ENCODE measurements at regions not wholly inside any gene's neighbourhood (a gene's known extent, or its start where the extent isn't known, plus 50 kb on each side); places are given as distances from the start of the nearest gene placed in this dataset.

DNA sequence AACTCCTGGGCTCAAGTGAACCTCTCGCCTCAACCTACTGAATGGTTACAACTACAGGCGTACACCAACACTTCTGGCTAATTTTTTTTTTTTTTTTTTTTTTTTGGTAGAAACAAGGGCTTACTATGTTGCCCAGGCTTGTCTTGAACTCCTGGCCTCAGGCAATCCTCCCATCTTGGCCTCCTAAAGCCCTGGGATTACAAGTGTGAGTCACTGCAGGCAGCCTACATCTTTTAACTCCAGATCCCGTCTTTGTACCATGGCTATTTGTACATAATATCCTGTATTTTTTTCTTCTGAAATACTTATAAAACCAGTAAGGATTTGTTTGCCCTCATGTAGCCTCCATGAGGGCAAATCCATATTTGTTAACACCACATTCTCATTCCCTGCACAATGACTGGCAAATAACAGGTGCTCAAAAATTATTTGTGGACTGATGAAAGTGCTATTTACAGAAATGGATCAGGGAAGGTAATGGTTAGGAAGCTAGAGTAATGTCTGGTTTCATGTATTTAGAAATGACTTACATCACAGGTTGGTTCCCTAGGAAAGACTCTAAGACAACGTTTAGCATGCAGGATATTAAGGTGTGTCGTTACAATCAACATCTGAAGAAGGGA, 51.9 kb upstream of the POU5F2 start:
- no peak for DNase-seq
- H3K9me3 ChIP-seq = no peaks in the 10 kb centered on the region
- no peaks in the 10 kb centered on the region for H3K27me3 ChIP-seq
- H3K36me3 ChIP-seq = no peaks in the 10 kb centered on the region
- TF ChIP-seq, protein P1, sequence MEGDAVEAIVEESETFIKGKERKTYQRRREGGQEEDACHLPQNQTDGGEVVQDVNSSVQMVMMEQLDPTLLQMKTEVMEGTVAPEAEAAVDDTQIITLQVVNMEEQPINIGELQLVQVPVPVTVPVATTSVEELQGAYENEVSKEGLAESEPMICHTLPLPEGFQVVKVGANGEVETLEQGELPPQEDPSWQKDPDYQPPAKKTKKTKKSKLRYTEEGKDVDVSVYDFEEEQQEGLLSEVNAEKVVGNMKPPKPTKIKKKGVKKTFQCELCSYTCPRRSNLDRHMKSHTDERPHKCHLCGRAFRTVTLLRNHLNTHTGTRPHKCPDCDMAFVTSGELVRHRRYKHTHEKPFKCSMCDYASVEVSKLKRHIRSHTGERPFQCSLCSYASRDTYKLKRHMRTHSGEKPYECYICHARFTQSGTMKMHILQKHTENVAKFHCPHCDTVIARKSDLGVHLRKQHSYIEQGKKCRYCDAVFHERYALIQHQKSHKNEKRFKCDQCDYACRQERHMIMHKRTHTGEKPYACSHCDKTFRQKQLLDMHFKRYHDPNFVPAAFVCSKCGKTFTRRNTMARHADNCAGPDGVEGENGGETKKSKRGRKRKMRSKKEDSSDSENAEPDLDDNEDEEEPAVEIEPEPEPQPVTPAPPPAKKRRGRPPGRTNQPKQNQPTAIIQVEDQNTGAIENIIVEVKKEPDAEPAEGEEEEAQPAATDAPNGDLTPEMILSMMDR (IDR thresholded peaks at IDR 0.05; ENCODE audit: low read depth, low read length) = no peak
- no peak overlapping the region for H3K4me3 ChIP-seq (ENCODE audit: low read depth, low read length)
- H3K4me1 ChIP-seq = peaks cover 3% of the 10 kb centered on the region; the same call in 1 of the 2 replicates

DNA sequence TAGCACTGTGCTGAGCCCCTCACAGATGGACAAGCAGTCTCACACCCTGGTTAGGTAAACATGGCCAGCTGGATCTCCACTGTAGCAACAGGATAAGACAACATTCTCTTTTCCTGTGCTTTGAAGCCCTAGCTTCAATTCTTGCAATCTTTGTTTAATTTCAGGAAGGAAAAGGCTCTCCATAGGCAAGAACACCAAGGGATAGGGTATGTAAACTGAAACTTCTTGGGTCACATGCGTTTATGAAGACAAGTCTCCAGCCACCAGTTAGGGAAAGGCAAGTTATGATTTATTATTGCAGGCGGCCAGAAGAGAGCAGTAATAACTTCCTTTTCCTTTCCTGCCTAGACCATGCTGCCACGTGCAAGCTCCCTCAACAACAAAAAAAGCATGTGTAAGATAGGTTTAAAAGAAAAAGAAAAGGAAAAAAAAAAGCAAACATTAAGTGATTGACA, 50.1 kb upstream of the POU5F2 start:
- Histone ChIP-seq H3K4me3 (ENCODE audit: low read depth, low read length) (no peak overlapping the region), H3K4me1 (peaks cover 3% of the 10 kb centered on the region; the same call in 1 of the 2 replicates), H3K27me3 (no peaks in the 10 kb centered on the region), H3K9me3 (no peaks in the 10 kb centered on the region), H3K36me3 (no peaks in the 10 kb centered on the region)
- DNase-seq = no peak
- TF ChIP-seq, protein P1 (IDR thresholded peaks at IDR 0.05; ENCODE audit: low read depth, low read length) = peak; percentile 19; the same call in 1 of the 2 replicates

Data from BE2C (cell line).